ENCODE measurements at regions not wholly inside any gene's neighbourhood (a gene's known extent, or its start where the extent isn't known, plus 50 kb on each side); places are given as distances from the start of the nearest gene placed in this dataset.

GRCh38 chr10:16341637-16342036 is 95.2 kb upstream of the PTER start:
- TF ChIP-seq GATA2 (IDR thresholded peaks at IDR 0.05; ENCODE audit: low read depth, low read length) (no peak), GATA3 (IDR thresholded peaks at IDR 0.05; ENCODE audit: low read depth, low read length) (no peak)
